Effector memory CD4-positive, alpha-beta T cell (primary cell): ENCODE measurements at regions not wholly inside any gene's neighbourhood (a gene's known extent, or its start where the extent isn't known, plus 50 kb on each side); places are given as distances from the start of the nearest gene placed in this dataset.

Experiments used
- DNase-seq, 3 donors: peaks; one replicate each; pipeline ENCODE4 v3.0.0-alpha.2; 2020
- H3K27ac ChIP-seq: 2 replicates; pipeline ENCODE4 v1.7.0; 2013; ENCODE audit warnings: mild to moderate bottlenecking, low read length, moderate library complexity; ENCODE audit not compliant: insufficient read depth, poor library complexity, severe bottlenecking
- H3K27me3 ChIP-seq: replicated peaks from 2 replicates; pipeline ENCODE4 v1.7.0; 2013; ENCODE audit warnings: mild to moderate bottlenecking, low read length; ENCODE audit not compliant: insufficient read depth, control insufficient read depth, poor library complexity, severe bottlenecking
- H3K36me3 ChIP-seq: 2 replicates; pipeline ENCODE4 v1.7.0; 2013; ENCODE audit warnings: mild to moderate bottlenecking, low read length, moderate library complexity; ENCODE audit not compliant: control insufficient read depth, insufficient read depth
- H3K4me1 ChIP-seq: 2 replicates; pipeline ENCODE4 v1.7.0; 2013; ENCODE audit warnings: low read length, mild to moderate bottlenecking; ENCODE audit not compliant: control insufficient read depth, insufficient read depth, poor library complexity, severe bottlenecking
- H3K4me3 ChIP-seq: 2 replicates; pipeline ENCODE4 v1.7.0; 2013; ENCODE audit warnings: low read length, low read depth, mild to moderate bottlenecking; ENCODE audit not compliant: insufficient read depth, poor library complexity, severe bottlenecking
- H3K9me3 ChIP-seq: 2 replicates; pipeline ENCODE4 v1.7.0; 2013; ENCODE audit warnings: mild to moderate bottlenecking, low read length, moderate library complexity; ENCODE audit not compliant: control insufficient read depth

GRCh38 chr3:94543161-94543560 is 480.3 kb downstream of the NSUN3 start:
- Histone ChIP-seq H3K27me3 (no peaks in the 10 kb centered on the region), H3K4me1 (no peaks in the 10 kb centered on the region), H3K27ac (no peak overlapping the region), H3K4me3 (no peak overlapping the region), H3K9me3 (no peaks in the 10 kb centered on the region), H3K36me3 (no peaks in the 10 kb centered on the region)
- no peak for DNase-seq

GRCh38 chr3:94544131-94544789 is 481.4 kb downstream of the NSUN3 start:
- no peak for DNase-seq
- H3K27me3 ChIP-seq, result no peaks in the 10 kb centered on the region

DNA sequence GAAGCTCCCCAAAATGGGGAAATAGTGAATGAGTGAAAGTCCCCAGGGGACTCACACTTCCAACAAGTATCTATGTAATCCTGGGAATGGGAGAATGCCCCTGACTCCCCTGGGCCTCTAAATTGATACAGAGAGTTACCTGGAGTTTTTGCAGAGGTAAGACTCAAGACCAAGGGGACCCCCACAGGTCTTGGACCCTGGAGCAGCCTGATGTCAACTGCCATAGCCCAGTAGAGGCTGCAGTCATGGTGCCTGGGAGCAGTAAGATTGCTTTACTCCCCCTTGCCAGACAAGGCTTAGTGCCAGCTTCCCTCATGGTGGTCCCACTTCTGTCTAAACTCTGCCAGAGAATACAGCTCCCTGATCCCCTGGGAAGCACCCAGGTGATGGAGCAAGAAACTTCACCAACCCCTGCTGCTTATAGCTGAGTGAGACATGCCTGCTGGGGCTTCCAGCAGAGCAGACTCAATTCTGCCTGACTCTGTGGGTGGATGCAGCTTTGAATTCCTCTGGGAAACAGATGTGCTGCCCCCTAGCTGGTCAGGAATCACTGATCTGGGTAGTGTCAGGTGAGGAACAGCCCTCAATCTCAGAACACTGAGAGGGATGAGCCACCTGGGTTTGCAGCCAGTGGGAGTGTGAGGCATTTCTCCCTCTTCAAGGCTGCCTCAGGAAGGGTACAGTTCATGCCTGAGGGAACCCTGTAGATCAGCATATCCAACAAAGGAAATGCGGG is 485.9 kb downstream of the NSUN3 start:
- no peaks in the 10 kb centered on the region for H3K9me3 ChIP-seq
- DNase-seq, result no peak
- no peaks in the 10 kb centered on the region for H3K4me1 ChIP-seq
- no peak overlapping the region for H3K4me3 ChIP-seq
- H3K27me3 ChIP-seq, result no peaks in the 10 kb centered on the region
- H3K27ac ChIP-seq, result no peak overlapping the region
- no peaks in the 10 kb centered on the region for H3K36me3 ChIP-seq

More at GRCh38 chr3:94544131-94544789, 481.4 kb downstream of the NSUN3 start:
- no peaks in the 10 kb centered on the region for H3K4me1 ChIP-seq
- no peaks in the 10 kb centered on the region for H3K9me3 ChIP-seq
- no peaks in the 10 kb centered on the region for H3K36me3 ChIP-seq
- H3K27ac ChIP-seq, result no peak overlapping the region
- H3K4me3 ChIP-seq, result no peak overlapping the region

- Histone ChIP-seq H3K27ac (no peak overlapping the region), H3K27me3 (no peaks in the 10 kb centered on the region)
Measured at GRCh38 chr3:94561094-94561493, 498.2 kb downstream of the NSUN3 start.

DNA sequence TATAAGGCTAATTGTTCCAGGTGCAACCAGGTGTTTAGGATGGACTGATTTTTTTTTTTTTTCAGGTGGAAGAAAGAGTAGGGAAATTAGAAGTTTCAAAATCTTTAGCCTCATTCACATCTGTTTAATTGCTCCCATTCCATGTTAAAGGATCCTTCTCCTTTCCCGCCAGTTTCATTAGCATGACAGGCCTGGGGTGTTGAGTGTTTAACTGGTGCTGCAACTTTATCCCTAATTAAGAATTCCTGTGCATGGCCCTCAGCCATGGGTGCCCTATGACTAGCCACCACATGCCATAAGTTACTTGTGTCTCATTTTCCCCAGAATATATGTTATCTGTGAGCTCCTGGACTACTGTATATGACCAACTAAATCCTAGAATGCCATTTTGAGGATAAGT is 501.4 kb downstream of the NSUN3 start:
- no peaks in the 10 kb centered on the region for H3K9me3 ChIP-seq
- no peak for DNase-seq
- H3K36me3 ChIP-seq, result no peaks in the 10 kb centered on the region
- no peaks in the 10 kb centered on the region for H3K4me1 ChIP-seq
- H3K4me3 ChIP-seq, result no peak overlapping the region
- no peak overlapping the region for H3K27ac ChIP-seq
- no peaks in the 10 kb centered on the region for H3K27me3 ChIP-seq

More at GRCh38 chr3:94561094-94561493, 498.2 kb downstream of the NSUN3 start:
- Histone ChIP-seq H3K9me3 (no peaks in the 10 kb centered on the region), H3K36me3 (no peaks in the 10 kb centered on the region), H3K4me3 (no peak overlapping the region), H3K4me1 (no peaks in the 10 kb centered on the region)
- no peak for DNase-seq

- Histone ChIP-seq H3K4me1 (no peaks in the 10 kb centered on the region), H3K36me3 (no peaks in the 10 kb centered on the region)
- no peak for DNase-seq
Measured at GRCh38 chr3:94568041-94568440, 505.2 kb downstream of the NSUN3 start.

DNA sequence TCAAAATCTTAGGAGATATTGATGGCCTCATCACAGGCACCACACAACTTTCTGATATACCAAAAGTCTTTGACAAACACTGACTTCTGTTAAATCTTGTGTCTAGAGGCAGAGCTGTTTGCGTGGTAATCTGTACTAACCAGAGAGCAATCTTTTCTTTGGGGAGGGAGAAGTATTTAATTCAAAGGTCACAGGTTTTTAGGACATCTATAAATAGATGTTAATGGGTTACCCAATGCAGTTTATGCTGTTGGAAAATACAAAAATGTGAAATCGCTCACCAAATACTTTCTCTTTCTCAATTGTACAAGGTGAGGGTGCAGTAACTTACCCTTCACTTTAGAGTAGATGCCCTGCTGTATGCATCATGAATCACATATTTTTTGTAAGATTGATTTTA is 510.5 kb downstream of the NSUN3 start:
- no peaks in the 10 kb centered on the region for H3K27me3 ChIP-seq
- H3K27ac ChIP-seq, result no peak overlapping the region
- H3K4me1 ChIP-seq, result no peaks in the 10 kb centered on the region
- H3K36me3 ChIP-seq, result no peaks in the 10 kb centered on the region
- H3K4me3 ChIP-seq, result no peak overlapping the region
- H3K9me3 ChIP-seq, result no peaks in the 10 kb centered on the region
- no peak for DNase-seq

More at GRCh38 chr3:94568041-94568440, 505.2 kb downstream of the NSUN3 start:
- Histone ChIP-seq H3K27me3 (no peaks in the 10 kb centered on the region), H3K27ac (no peak overlapping the region), H3K9me3 (no peaks in the 10 kb centered on the region), H3K4me3 (no peak overlapping the region)

GRCh38 chr3:94587291-94587690 is 524.4 kb downstream of the NSUN3 start:
- H3K27ac ChIP-seq, result no peak overlapping the region
- H3K36me3 ChIP-seq, result no peaks in the 10 kb centered on the region
- no peaks in the 10 kb centered on the region for H3K27me3 ChIP-seq
- no peaks in the 10 kb centered on the region for H3K4me1 ChIP-seq
- no peak for DNase-seq
- no peak overlapping the region for H3K4me3 ChIP-seq
- H3K9me3 ChIP-seq, result no peaks in the 10 kb centered on the region

GRCh38 chr3:94593526-94594150 is 530.8 kb downstream of the NSUN3 start:
- no peak overlapping the region for H3K4me3 ChIP-seq
- no peak overlapping the region for H3K27ac ChIP-seq
- no peaks in the 10 kb centered on the region for H3K27me3 ChIP-seq
- no peaks in the 10 kb centered on the region for H3K4me1 ChIP-seq
- H3K36me3 ChIP-seq, result no peaks in the 10 kb centered on the region
- no peak for DNase-seq
- H3K9me3 ChIP-seq, result no peaks in the 10 kb centered on the region

DNA sequence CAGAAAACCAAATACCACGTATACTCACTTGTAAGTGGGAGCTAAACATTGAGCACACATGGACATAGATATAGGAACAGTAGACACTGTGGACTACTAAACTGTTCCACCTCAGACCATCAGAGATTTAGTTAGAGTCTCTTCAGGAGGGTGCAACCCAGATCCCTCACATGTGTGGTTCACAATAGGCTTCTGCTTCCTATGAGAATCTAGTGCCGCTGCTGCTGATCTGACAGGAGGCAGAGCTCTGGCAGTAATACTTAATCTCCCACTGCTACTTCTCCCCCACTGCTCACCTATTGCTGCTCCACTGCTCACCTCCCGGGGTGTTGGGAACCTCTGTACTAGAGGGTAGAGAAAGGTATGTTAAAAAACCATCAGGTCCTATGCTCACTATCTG is 533.3 kb downstream of the NSUN3 start:
- Histone ChIP-seq H3K27me3 (no peaks in the 10 kb centered on the region), H3K36me3 (no peaks in the 10 kb centered on the region), H3K27ac (no peak overlapping the region), H3K9me3 (no peaks in the 10 kb centered on the region), H3K4me1 (no peaks in the 10 kb centered on the region), H3K4me3 (no peak overlapping the region)
- DNase-seq, result no peak
